HepG2 (cell line): ENCODE measurements at regions not wholly inside any gene's neighbourhood (a gene's known extent, or its start where the extent isn't known, plus 50 kb on each side); places are given as distances from the start of the nearest gene placed in this dataset.

ENCODE experiments used
- BCL3 ChIP-seq: sonication (generic); formaldehyde crosslinking; IDR thresholded peaks from 2 replicates; pipeline ENCODE4 v1.5.1; 2020; ENCODE audit warnings: mild to moderate bottlenecking, missing genetic modification reagents, moderate library complexity
- HNRNPK ChIP-seq: fragments of 200-400 bp; formaldehyde crosslinking; IDR thresholded peaks from 2 replicates; pipeline ENCODE4 v1.6.1; 2018; ENCODE audit warnings: low read length, low read depth, moderate library complexity, mild to moderate bottlenecking; ENCODE audit not compliant: poor library complexity, severe bottlenecking
- RAD21 ChIP-seq: fragments of 450-650 bp; formaldehyde crosslinking; IDR thresholded peaks from 2 replicates; pipeline ENCODE4 v1.5.0; 2020; ENCODE audit warnings: mild to moderate bottlenecking
- RFX1 ChIP-seq: fragments of 450-650 bp; IDR thresholded peaks from 2 replicates; pipeline ENCODE4 v1.6.1; 2017
- TAF1 ChIP-seq: sonication (generic); formaldehyde crosslinking; IDR thresholded peaks from 2 replicates; pipeline ENCODE4 v1.4.0; 2020; ENCODE audit warnings: missing genetic modification reagents
- ZNF773 ChIP-seq: sonication (generic); formaldehyde crosslinking; IDR thresholded peaks from 2 replicates; pipeline ENCODE4 v1.4.0; 2020; ENCODE audit warnings: missing genetic modification reagents, borderline replicate concordance

GRCh38 chr14:83320837-83321236 is 1787.2 kb upstream of the SEL1L start:
- TF ChIP-seq HNRNPK (no peak), BCL3 (CRISPR knock-in tag) (no peak), ZNF773 (no peak), RFX1 (no peak), RAD21 (CRISPR knock-in tag) (no peak), TAF1 (CRISPR knock-in tag) (no peak)
